Ishikawa (cell line): ENCODE measurements at regions not wholly inside any gene's neighbourhood (a gene's known extent, or its start where the extent isn't known, plus 50 kb on each side); places are given as distances from the start of the nearest gene placed in this dataset.

Experiments used
- CREB1 ChIP-seq: IDR thresholded peaks from 2 replicates; pipeline ENCODE4 v1.6.1; 2012; ENCODE audit warnings: low read depth
- FOXM1 ChIP-seq: IDR thresholded peaks from 2 replicates; pipeline ENCODE4 v1.6.1; 2012; ENCODE audit warnings: low read depth, borderline replicate concordance
- RAD21 ChIP-seq: IDR thresholded peaks from 2 replicates; pipeline ENCODE4 v1.6.1; 2012; ENCODE audit warnings: low read depth
- YY1 ChIP-seq: IDR thresholded peaks from 2 replicates; pipeline ENCODE4 v1.6.1; 2012; ENCODE audit warnings: low read depth

- TF ChIP-seq FOXM1 (no peak), RAD21 (no peak), YY1 (no peak), CREB1 (no peak)
Observed at GRCh38 chr5:17999858-18000257, 365.6 kb downstream of the TAF11L14 start.
